ENCODE measurements at regions not wholly inside any gene's neighbourhood (a gene's known extent, or its start where the extent isn't known, plus 50 kb on each side); places are given as distances from the start of the nearest gene placed in this dataset.

GRCh38 chr17:83187782-83188311, 108.4 kb downstream of the METRNL start:
- TF ChIP-seq CTCF (IDR thresholded peaks at IDR 0.05; ENCODE audit: low read depth, low read length) = no peak
- TF ChIP-seq POLR2A (IDR thresholded peaks at IDR 0.05; ENCODE audit: extremely low read depth, insufficient read length) = no peak
